ENCODE measurements at regions not wholly inside any gene's neighbourhood (a gene's known extent, or its start where the extent isn't known, plus 50 kb on each side); places are given as distances from the start of the nearest gene placed in this dataset.
A peak's percentile ranks its signal among the peaks of the same experiment; 100 is the strongest.

DNA sequence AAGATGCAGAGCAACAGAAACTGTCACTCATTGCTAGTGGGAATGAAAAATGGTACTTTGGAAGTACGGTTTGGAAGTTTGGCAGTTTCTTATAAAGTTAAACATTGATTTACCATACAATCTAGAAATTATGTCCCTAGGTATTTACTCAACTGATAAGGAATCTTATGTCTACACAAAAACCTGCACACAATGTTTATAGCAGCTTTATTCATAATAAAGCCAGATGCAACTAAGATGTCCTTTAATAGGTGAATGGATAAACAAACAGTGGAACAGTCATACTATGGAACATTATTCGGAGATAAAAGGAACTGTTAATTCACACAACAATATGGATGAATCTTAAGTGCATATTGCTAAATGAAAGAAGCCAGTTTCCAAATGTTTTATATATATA lies 96.2 kb upstream of the SIRPA start:
- DNase-seq (ENCODE audit: low read depth in 4 of 4, low spot score in 1 of 4): no peak

DNA sequence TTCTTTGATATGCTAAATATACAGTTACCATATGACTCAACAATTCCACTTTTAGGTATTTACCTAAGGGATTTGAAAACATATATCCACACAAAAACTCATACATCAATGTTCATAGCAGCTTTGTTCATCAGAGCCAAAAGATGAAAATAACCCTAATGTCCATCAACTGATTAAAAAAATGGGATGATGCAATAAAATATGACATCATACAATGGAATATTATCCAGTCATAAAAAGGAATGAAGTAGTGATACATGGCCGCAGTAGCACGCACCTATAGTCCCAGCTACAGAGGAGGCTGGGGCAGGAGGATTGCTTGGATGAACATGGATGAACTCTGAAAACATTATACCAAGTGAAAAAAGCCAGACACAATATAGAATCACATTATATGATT lies 101.4 kb upstream of the SIRPA start:
- DNase-seq (ENCODE audit: low read depth in 4 of 4, low spot score in 1 of 4): no peak

DNA sequence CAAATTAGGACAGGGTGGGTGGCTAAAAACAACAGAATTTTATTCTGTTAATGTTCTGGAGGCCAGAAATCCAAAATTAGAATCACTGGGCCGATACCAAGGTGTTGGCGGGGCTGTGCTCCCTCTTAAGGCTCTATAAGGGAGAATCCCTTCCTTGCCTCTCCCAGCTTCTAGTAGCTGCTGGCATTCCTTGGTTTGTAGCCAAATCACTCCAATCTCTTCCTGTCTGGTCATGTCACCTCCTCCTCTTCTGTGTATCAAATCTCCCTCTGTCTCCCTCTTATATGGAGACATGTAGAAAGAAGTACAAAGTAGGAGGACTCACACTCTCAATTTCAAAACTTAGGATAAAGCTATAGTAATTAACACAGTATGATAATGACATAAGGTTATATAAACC lies 102.9 kb upstream of the SIRPA start:
- DNase-seq (ENCODE audit: low read depth in 4 of 4, low spot score in 1 of 4): no peak

DNA sequence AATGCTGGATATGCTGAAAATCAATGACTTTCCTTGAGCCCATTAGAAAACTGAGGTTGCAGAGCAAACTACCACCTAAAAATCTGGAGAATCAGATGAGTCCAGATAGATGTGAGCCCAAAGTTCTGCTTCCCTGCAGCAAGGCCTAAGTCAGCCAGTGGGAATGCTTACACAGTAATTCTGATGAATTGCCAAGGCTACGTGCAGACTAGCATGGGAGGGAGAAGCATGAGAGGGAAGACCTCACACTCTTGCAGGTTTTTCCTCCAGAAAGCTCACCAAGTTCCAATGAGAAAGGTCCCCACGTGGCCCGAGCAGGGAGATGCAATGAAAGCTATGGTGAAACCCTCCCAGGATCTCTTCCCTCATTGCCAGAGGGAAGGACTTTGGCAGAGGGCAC lies 104.8 kb upstream of the SIRPA start:
- no peak for DNase-seq (ENCODE audit: low read depth in 4 of 4, low spot score in 1 of 4)

DNA sequence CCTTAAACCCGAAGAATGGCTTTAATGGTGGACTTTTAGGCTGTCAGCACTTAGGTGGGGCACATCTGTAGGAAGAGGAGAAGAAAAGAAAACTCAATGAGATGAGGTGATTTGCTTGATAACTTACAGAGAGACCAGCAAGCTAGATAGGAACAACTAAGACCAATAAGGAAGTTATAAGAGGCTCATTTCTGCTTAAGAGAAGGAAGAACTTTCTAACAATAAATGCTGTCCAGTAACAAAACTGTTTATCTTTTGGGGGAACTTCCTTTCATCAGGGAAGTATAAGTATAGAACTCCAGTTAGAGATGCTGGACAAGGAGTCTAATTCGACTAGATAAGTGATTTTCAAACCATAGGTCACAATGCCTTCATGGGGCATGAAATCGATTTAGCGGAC lies 107.2 kb upstream of the SIRPA start:
- DNase-seq (ENCODE audit: low read depth in 4 of 4, low spot score in 1 of 4): no peak

DNA sequence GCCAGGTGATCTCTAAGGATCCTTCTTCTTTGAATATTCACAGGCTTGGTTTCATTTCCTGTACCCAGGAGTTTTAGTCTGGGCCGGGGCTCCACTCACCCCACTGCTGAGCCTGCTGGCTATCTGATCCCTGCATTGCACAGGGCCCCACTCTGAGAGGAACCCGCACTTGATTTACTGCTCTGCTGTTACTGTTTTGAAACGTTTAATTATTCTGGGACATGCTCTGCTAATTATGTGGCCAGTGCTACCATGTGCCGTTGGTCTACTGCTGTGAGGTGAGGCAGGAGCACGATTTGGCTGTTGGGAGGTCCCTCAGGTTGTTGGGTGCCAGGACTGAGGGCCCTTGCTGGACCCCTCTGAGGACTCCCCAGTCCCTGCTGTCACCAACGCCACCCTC lies 108.7 kb upstream of the SIRPA start:
- no peak for DNase-seq (ENCODE audit: low read depth in 4 of 4, low spot score in 1 of 4)

DNA sequence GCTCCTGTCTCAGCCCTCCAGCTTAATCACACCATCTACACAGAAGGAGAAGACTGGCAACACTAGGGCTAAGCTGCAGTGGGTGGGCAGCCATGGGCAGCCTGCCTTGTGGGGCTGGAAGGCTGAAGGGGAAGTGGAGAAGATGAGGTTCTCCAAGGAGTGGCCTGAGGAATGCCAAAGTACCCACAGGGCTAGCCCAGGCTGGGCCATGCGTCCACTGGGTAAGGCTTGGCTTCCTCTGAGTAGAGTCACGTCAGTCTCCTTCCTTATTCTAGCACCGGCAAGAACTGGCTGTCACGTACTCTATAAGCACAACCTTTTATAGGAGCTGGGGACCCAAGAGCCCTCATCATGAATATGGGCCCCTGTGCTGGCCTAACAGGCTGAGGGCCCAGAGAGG lies 110.6 kb upstream of the SIRPA start:
- DNase-seq (ENCODE audit: low read depth in 4 of 4, low spot score in 1 of 4): no peak

DNA sequence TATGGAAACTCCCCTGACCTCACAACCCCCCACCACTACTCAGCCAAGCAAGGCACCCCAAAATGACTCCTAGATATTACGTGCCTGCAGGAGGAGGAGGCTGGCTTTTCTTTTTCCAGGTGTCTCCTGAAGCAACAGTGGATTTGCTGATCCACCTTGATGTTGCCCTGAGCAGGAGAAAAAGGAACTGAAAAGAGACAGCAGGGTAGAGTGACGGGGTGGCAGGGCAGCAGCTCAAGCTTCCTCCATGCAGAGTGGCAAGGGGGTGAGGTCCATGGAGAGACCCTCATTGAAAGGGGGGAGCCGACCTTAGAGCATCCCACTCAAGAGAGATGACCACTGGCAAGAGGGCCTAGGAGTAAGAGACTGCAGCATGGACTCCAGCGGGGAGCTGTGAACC lies 112.0 kb upstream of the SIRPA start:
- no peak for DNase-seq (ENCODE audit: low read depth in 4 of 4, low spot score in 1 of 4)

DNA sequence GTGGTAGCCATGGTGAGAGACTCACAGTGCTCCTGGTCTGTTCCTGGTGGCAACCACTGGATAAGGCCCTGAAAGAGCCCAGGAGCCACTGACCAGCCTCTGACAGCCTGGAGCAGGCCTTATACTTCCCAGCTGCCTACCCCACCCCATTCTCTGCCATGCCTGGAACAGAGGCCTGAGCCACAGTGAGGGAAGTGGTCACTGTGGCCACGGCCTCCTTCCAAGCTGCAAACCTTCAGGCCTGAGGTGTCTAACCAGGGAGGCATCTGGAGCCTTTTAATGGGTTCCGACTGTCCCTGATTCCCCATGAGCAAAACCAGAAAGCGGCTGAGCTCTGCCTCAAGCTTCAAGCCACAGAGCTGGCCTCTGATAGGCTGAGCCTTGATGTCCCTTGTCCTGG lies 113.0 kb upstream of the SIRPA start:
- no peak for DNase-seq (ENCODE audit: low read depth in 4 of 4, low spot score in 1 of 4)

DNA sequence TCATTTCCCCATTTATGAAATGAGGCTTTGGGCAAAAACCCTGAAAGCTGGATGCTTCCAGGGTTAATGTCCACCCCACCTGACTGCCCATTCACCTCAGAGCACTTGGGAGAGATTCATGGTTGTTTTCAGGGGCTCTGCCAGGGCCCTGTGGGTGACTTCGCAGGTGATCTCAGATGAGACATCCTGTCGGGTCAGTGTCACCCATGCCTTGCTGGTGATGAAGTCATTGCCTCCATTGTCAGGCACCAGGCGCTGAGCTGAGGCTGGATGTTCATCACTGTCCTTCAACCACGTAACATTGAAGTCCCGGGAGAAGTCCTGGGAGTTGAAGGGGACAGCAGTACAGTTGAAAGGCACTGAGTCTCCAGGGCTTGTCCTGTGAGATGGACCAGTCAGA lies 115.6 kb upstream of the SIRPA start:
- no peak for DNase-seq (ENCODE audit: low read depth in 4 of 4, low spot score in 1 of 4)

DNA sequence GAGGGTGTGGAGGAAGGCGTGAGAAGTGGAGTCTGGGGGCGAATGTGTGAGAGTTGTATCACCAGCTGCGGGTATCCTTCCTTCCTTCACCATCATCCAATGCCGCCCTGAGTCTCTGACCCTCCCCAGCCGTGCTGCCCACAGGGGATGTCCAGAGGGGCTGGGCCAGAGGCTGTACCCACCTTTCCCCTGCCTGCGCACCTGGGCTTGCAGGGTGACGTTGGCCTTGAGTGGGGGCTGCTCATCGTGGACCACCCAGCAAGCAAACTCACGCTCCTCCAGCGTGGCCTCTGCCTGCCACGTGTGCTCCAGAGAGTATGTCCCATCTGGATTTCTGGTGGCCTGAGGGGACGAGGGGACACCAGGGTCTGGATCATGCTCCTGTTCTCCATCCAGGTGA lies 116.9 kb upstream of the SIRPA start:
- DNase-seq (ENCODE audit: low read depth in 4 of 4, low spot score in 1 of 4): no peak

DNA sequence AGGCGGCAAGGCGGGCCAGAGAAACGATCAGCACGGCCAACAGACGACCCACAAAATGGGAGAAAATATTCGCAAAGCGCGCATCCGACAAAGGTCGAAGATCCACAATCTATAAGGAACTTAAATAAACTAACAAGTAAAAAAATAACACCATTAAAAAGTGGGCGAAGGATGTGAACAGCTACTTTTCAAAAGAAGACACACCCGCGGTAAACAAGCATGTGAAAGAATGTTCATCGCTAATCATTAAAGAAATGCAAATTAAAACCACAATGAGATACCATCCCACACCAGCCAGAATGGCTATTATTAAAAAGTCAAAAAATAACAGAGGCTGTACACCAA lies 117.8 kb upstream of the SIRPA start:
- DNase-seq (ENCODE audit: low read depth in 4 of 4, low spot score in 1 of 4): no peak

DNA sequence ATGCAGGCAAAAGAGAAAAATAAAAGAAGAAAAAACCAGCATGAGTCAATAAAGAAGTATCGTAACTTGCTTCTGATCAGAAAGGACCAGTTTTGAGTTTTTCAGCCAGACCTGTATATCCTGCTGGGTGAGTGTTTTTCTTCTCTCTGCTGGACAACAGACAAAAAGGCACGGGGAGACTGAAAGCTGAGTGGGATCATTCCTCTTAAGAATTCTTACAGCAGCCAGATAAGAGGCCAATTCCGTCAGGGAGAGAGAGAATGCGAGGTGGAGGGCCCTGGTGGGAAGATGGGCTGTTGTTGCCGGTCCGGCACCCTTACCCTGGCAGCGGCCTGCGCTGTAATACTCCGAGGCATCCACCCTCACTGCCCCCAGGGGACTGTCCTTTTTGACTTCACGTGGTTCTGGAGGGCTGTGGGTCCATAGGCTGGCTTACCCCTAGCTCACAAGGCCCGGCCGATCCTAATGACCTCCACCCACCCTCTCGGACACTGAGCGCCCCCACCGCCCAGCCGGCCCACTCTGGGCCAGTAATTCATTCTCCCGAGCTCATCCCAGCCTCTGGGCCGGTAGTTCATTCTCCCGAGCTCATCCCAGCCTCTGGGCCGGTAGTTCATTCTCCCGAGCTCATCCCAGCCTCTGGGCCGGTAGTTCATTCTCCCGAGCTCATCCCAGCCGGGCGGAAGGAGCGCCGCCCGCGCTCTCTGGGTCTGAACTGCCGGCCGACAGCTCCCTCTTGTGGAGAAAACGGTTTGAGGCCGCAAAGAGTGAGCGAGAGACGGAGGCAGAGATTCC lies 118.3 kb upstream of the SIRPA start:
- DNase-seq (ENCODE audit: low read depth in 4 of 4, low spot score in 1 of 4): peak; percentile 65 to 84 (median 78)

DNA sequence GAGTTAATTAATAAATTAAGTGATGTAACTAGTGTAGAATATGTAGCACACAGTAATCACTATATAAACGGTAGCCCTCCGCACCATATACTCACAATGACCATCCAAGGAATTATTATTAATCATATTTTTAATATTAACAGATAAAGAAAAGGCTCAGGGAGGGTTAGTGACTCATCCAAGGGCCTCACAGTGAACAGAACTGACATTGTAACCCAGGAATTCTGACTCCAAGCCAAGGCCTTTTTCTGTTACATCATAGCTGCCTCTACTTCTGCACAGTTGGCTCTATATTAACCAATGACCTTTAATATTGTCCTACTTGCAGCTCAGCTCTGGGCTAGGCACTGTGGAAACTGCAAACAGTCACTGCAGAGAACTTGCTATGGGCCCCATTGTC lies 117.5 kb upstream of the SIRPG start:
- no peak for DNase-seq (ENCODE audit: low read depth in 4 of 4, low spot score in 1 of 4)

DNA sequence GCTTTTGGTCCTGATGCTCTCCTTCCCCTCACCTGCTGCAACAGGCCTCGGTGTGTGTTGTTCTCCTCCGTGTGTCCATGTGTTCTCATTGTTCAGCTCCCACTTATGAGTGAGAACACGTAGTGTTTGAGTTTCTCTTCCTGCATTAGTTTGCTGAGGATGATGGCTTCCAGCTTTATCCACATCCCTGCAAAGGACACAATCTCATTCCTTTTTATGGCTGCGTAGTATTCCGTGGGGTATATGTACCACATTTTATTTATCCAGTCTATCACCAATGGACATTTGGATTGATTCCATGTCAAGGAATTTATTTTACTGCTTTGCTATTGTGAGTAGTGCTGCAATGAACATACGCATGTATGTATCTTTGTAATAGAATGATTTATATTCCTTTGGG lies 116.9 kb upstream of the SIRPG start:
- no peak for DNase-seq (ENCODE audit: low read depth in 4 of 4, low spot score in 1 of 4)

DNA sequence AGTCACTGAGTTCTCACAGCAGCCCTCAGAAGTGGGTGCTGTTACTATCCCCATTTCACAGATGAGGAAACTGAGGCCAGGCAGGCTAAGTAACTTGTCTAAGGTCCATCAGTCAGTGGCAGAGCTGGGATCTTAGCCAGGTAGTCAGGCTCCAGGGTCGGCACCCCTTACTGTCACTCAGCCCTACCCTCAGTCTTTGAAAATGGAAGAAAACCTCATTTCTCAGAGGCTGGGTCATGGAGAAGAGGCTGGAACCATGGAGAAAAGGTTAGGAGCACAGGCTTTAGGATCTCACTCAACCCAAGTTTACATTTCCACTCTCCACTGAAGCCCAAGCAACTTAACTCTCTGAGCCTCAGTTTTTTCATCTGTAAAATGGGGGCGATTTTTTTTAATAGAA lies 116.2 kb upstream of the SIRPG start:
- DNase-seq (ENCODE audit: low read depth in 4 of 4, low spot score in 1 of 4): no peak

DNA sequence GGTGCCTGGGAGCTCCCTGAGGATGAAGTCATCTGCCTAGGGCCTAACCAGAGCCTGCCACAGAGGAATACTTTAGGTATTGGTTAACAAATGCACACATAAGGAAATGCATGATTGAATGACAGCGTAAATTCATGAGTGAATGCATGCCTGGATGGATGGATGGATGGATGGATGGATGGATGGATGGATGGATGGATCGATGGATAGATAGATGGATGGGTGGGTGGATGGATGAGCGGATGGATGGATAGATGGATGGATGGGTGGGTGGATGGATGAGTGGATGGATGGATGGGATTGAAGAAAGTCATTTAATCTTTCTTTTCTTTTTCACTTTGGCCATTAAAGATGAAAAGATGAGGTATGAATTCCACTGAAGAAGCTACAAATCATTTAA lies 111.9 kb upstream of the SIRPG start:
- DNase-seq (ENCODE audit: low read depth in 4 of 4, low spot score in 1 of 4): no peak

DNA sequence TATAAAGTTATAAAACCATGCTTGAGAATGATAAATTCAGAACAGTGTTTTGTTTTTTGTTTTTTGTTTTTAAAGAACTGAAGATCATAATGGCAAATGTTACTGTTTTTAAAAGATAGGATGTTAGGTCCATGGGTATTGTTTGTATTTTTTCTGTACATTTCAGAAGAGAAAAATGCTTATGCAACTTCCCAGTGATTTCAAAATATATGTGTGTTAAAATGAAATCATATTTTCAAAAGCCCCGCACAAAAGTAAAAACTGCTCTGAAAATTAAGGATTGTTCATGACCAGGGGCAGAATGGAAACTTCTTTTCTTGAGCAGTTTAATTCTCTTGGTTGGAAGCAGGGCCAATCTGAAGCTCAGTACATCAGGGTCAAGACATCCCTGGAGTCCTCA lies 109.2 kb upstream of the SIRPG start:
- no peak for DNase-seq (ENCODE audit: low read depth in 4 of 4, low spot score in 1 of 4)

DNA sequence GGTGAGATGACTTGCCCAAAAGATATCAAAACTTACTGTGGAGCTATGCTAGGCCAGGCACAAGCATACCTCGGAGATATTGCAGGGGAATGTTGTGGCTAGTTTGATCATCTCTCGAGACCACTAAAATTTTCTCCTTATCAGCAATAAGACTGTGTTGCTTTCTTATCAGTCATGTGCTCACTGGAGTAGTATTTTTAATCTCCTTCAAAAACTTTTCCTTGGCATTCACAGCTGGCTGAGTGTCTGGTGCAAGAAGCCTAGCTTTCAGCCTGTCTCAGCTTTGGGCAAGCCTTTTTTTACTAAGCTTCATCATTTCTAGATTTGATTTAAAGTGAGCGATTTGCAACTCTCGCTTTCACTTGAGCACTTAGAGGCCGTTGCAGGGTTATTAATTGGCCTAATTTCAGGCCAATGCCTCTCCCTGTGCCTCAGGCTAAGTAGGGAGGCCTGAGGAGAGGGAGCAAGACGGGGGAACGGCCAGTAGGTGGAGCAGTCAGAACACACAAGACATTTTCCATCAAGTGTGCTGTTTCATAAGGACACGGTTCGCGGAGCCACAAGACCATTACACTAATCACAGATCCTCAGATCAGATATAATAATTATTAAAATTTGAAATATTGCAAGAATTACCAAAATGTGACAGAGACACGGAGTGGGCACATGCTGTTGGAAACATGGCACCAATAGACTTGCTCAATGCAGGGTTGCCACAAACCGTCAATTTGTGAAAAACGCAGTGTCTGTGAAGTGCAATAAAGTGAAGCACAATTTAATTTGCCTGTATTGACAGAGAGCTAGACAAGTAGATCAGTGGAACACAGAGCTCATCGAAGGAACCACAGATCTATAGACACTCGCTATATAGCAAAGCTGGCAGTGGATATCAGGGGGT lies 106.8 kb upstream of the SIRPG start:
- peak; percentile 22 to 48 (median 32) for DNase-seq (ENCODE audit: low read depth in 4 of 4, low spot score in 1 of 4)

DNA sequence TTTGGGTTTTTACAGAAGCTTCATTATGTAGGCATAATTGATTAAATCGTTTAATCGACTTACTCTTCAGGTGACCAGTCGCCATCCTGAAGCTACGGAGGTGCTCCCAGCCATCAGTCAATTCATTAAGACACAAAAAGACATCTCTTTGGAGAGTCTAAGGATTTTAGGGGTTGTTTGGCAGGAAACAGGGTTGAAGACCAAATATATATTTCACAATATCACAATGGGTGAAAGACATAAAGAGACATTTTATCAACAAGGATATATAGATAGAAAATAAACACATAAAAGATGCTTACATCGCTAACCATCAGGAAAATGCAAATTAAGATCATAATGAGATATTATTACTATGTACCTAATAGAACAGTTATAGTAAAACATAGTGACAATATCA lies 104.0 kb upstream of the SIRPG start:
- no peak for DNase-seq (ENCODE audit: low read depth in 4 of 4, low spot score in 1 of 4)

DNA sequence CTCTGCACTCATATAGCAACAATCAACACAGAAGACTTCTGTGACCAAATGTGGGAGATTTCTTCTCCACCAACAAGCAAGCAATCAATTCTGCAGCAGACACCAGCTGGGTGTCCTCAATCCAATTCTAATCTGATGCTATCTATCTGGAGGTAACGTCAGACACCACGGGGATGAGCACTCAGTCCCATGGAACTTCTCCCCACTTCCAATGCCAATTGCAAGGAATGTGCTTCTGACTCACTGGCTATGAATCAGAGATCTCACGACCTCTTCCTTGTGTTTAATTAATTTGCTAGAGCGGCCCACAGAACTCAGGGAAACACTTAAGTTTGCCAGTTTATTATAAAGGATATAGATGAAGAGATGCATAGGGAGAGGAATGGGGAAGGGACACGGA lies 103.5 kb upstream of the SIRPG start:
- DNase-seq (ENCODE audit: low read depth in 4 of 4, low spot score in 1 of 4): no peak

DNA sequence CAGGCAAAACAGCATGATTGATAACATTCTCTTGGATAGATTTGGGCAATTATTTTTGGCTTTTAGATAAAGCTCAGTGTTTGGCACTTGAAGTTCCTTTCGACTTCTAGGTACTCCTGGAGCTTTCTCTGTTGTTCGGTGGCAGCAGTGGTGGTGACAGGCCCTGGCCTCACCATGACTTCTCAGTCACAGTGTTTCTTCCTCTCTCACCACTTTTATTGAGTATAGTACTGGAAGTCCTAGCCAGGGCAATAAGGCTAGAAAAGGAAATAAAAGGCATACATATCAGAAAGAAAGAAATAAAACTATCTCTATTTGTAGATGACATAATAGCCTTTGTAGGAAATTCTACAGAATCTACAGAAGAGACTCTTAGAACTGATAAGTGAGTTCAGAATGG lies 101.2 kb upstream of the SIRPG start:
- no peak for DNase-seq (ENCODE audit: low read depth in 4 of 4, low spot score in 1 of 4)
